H1 (cell line): ENCODE measurements at regions not wholly inside any gene's neighbourhood (a gene's known extent, or its start where the extent isn't known, plus 50 kb on each side); places are given as distances from the start of the nearest gene placed in this dataset.

ENCODE experiments used
- CTCF ChIA-PET: fragments of 300-600 bp; sonication (Branson Sonifier 250); formaldehyde crosslinking; loops from one replicate; lab custom pipeline; 2021; ENCODE audit not compliant: partially characterized antibody; lab: Charles Lee
- POLR2A ChIA-PET: fragments of 300-600 bp; sonication (Branson Sonifier 250); formaldehyde crosslinking; loops from one replicate; lab custom pipeline; 2021; ENCODE audit warnings: inconsistent platforms; ENCODE audit not compliant: partially characterized antibody; lab: Charles Lee
- DNase-seq, 2 experiments: peaks; one replicate each; pipeline versions ENCODE4 v3.0.0 to v3.0.0-alpha.2; 2010 to 2022; ENCODE audit warnings: low spot score in 2 of 2, low read depth in 1 of 2, mixed read lengths in 1 of 2
- FAIRE-seq: peaks from 2 replicates; lab custom pipeline; 2011; peaks lifted over from hg19 to GRCh38; lab: Jason Lieb, UNC
- H2AFZ ChIP-seq: 2 replicates; pipeline ENCODE4 v1.8.1; 2012; ENCODE audit warnings: low read length, inconsistent platforms
- H2AK5ac ChIP-seq: 2 replicates; pipeline ENCODE4 v1.6.1; 2013; ENCODE audit warnings: low read depth, low read length
- H2BK120ac ChIP-seq: replicated peaks from 2 replicates; pipeline ENCODE3; 2013; ENCODE audit warnings: low read depth, low read length, inconsistent platforms
- H2BK12ac ChIP-seq: 2 replicates; pipeline ENCODE4 v1.6.1; 2013; ENCODE audit warnings: low read depth, low read length
- H2BK15ac ChIP-seq: 2 replicates; pipeline ENCODE4 v1.6.1; 2013; ENCODE audit warnings: low read length
- H2BK20ac ChIP-seq: 2 replicates; pipeline ENCODE4 v1.6.1; 2013; ENCODE audit warnings: low read length
- H2BK5ac ChIP-seq: 2 replicates; pipeline ENCODE4 v1.6.1; 2013; ENCODE audit warnings: low read depth, low read length
- H3K14ac ChIP-seq: 2 replicates; pipeline ENCODE4 v1.6.1; 2013; ENCODE audit warnings: inconsistent platforms; ENCODE audit not compliant: insufficient read length
- H3K18ac ChIP-seq: 2 replicates; pipeline ENCODE4 v1.6.1; 2013; ENCODE audit warnings: low read length; ENCODE audit errors: extremely low read depth
- H3K23ac ChIP-seq: 2 replicates; pipeline ENCODE4 v1.6.1; 2013; ENCODE audit warnings: inconsistent platforms; ENCODE audit not compliant: insufficient read length
- H3K23me2 ChIP-seq: 2 replicates; pipeline ENCODE4 v1.6.1; 2013; ENCODE audit warnings: low read depth, low read length
- H3K27ac ChIP-seq: 2 replicates; pipeline ENCODE4 v1.6.1; 2011; ENCODE audit warnings: low read depth, low read length, inconsistent platforms
- H3K27me3 ChIP-seq, 4 experiments: replicated peaks in 1 of 4; 1 replicate in 1 of 4; 2 replicates in 3 of 4; pipeline versions ENCODE4 v1.6.1 to v1.8.1; 2011 to 2013; ENCODE audit warnings: low read length in 3 of 4, mild to moderate bottlenecking in 3 of 4, inconsistent platforms in 2 of 4, mixed read lengths in 2 of 4, moderate library complexity in 1 of 4; ENCODE audit not compliant: control insufficient read depth in 3 of 4, insufficient read depth in 3 of 4; ENCODE audit errors: extremely low read depth in 1 of 4
- H3K36me3 ChIP-seq, 4 experiments: 2 replicates each; pipeline versions ENCODE4 v1.6.1 to v1.8.1; 2011 to 2013; ENCODE audit warnings: mild to moderate bottlenecking in 4 of 4, low read length in 3 of 4, moderate library complexity in 2 of 4, control low read depth in 1 of 4, inconsistent platforms in 1 of 4; ENCODE audit not compliant: insufficient read depth in 4 of 4, control insufficient read depth in 2 of 4
- H3K4ac ChIP-seq: replicated peaks from 2 replicates; pipeline ENCODE3; 2013; ENCODE audit warnings: low read length, low read depth, mixed read lengths, inconsistent platforms; ENCODE audit not compliant: insufficient read length
- H3K4me1 ChIP-seq, 4 experiments: replicated peaks in 1 of 4; 1 replicate in 1 of 4; 2 replicates in 3 of 4; pipeline versions ENCODE4 v1.6.1 to v1.8.1; 2011 to 2013; ENCODE audit warnings: low read length in 3 of 4, inconsistent platforms in 2 of 4, mixed read lengths in 1 of 4; ENCODE audit not compliant: insufficient read depth in 4 of 4, control insufficient read depth in 3 of 4
- H3K4me2 ChIP-seq, 2 experiments: 2 replicates each; pipeline versions ENCODE4 v1.6.1 to v1.8.1; 2011 to 2013; ENCODE audit warnings: low read depth in 2 of 2, low read length in 2 of 2, control low read depth in 1 of 2, inconsistent platforms in 1 of 2, mild to moderate bottlenecking in 1 of 2; ENCODE audit not compliant: insufficient read depth in 1 of 2
- H3K4me3 ChIP-seq, 4 experiments: fragments of 200-600, 300-600 bp in 1 of 4; sonication (generic), shearing (Covaris generic), sonication (Bioruptor Twin) in 1 of 4; 2 replicates each; pipeline versions ENCODE4 v1.5.1 to v1.8.1; 2011 to 2016; ENCODE audit warnings: low read length in 4 of 4, low read depth in 3 of 4, control low read depth in 2 of 4, inconsistent platforms in 2 of 4, mild to moderate bottlenecking in 2 of 4, mixed read lengths in 1 of 4, moderate library complexity in 1 of 4; ENCODE audit not compliant: insufficient read depth in 2 of 4; ENCODE audit errors: extremely low read depth in 1 of 4
- H3K56ac ChIP-seq: replicated peaks from 2 replicates; pipeline ENCODE3; 2013; ENCODE audit warnings: low read depth, mild to moderate bottlenecking, mixed read lengths, low read length, inconsistent platforms; ENCODE audit not compliant: insufficient read length
- H3K79me1 ChIP-seq: 2 replicates; pipeline ENCODE4 v1.6.1; 2013; ENCODE audit warnings: low read depth, low read length, control low read depth
- H3K79me2 ChIP-seq, 2 experiments: 2 replicates each; pipeline versions ENCODE4 v1.6.1 to v1.8.1; 2012 to 2013; ENCODE audit warnings: low read length in 2 of 2, mild to moderate bottlenecking in 2 of 2, inconsistent platforms in 1 of 2; ENCODE audit not compliant: insufficient read depth in 2 of 2, control insufficient read depth in 1 of 2
- H3K9ac ChIP-seq, 4 experiments: replicated peaks in 1 of 4; 1 replicate in 1 of 4; 2 replicates in 3 of 4; pipeline versions ENCODE4 v1.6.1 to v1.8.1; 2011 to 2013; ENCODE audit warnings: low read depth in 3 of 4, low read length in 3 of 4, control low read depth in 2 of 4, mild to moderate bottlenecking in 2 of 4, moderate library complexity in 2 of 4, inconsistent platforms in 1 of 4; ENCODE audit errors: extremely low read depth in 1 of 4
- H3K9me3 ChIP-seq, 2 experiments: 2 replicates each; pipeline versions ENCODE4 v1.6.1 to v1.8.1; 2012 to 2013; ENCODE audit warnings: mild to moderate bottlenecking in 2 of 2, moderate library complexity in 2 of 2, control low read depth in 1 of 2, inconsistent platforms in 1 of 2, low read depth in 1 of 2, low read length in 1 of 2, mixed read lengths in 1 of 2; ENCODE audit not compliant: insufficient read depth in 2 of 2
- H4K20me1 ChIP-seq, 2 experiments: replicated peaks in 1 of 2; 2 replicates each; pipeline versions ENCODE3 to v1.8.1; 2011 to 2013; ENCODE audit warnings: inconsistent platforms in 2 of 2, low read length in 2 of 2, mild to moderate bottlenecking in 1 of 2; ENCODE audit not compliant: insufficient read depth in 2 of 2, control insufficient read depth in 1 of 2
- H4K5ac ChIP-seq: 2 replicates; pipeline ENCODE4 v1.6.1; 2013; ENCODE audit warnings: low read length, low read depth, mixed read lengths, inconsistent platforms; ENCODE audit not compliant: insufficient read length
- H4K8ac ChIP-seq: 2 replicates; pipeline ENCODE4 v1.8.0; 2013; ENCODE audit warnings: mild to moderate bottlenecking, moderate library complexity, low read length, inconsistent platforms; ENCODE audit not compliant: insufficient read depth; ENCODE audit errors: extremely low read depth
- H4K91ac ChIP-seq: replicated peaks from 2 replicates; pipeline ENCODE3; 2013; ENCODE audit warnings: low read length, mixed read lengths, inconsistent platforms; ENCODE audit not compliant: insufficient read length
- WGBS, 2 experiments: shearing (Covaris generic) in 1 of 2; methylation state at CpG; one replicate each; pipeline versions ENCODE4 v1.1.6 to v1.1.7; 2013 to 2015; ENCODE audit warnings: low lambda C conversion rate in 2 of 2, mixed read lengths in 2 of 2, inconsistent platforms in 1 of 2, low coverage in 1 of 2, missing lambda C conversion rate in 1 of 2; ENCODE audit not compliant: insufficient replicate concordance in 2 of 2, insufficient coverage in 1 of 2, insufficient read length in 1 of 2; ENCODE audit errors: extremely low coverage in 1 of 2, missing lambda C conversion rate in 1 of 2; 5-methylcytosine and 5-hydroxymethylcytosine counted together
- TF ChIP-seq, protein P1 (sequence below): IDR thresholded peaks from 2 replicates; pipeline ENCODE4 v1.6.1; 2012; ENCODE audit warnings: low read length, inconsistent platforms

GRCh38 chr1:73034271-73034670 lies 751.9 kb upstream of the NEGR1 start:
- no peak overlapping the region; the same call in 1 of the 2 replicates for H3K18ac ChIP-seq
- no peak overlapping the region for H4K91ac ChIP-seq
- no peak overlapping the region for H4K5ac ChIP-seq
- peak overlapping the region in 1 of 2 experiments; percentile 12; a peak in 2 of 4 replicates for H3K4me2 ChIP-seq
- ChIA-PET POLR2A (interaction anchor here (0.8 kb wide), 1 partner anchor 10 kb away, joined by 3 read pairs; no protein-coding TSS in a partner anchor), CTCF (interaction anchor here (0.6 to 1.2 kb wide), 2 partner anchors 10 to 1657 kb away, joined by 3 to 4 read pairs; no protein-coding TSS in a partner anchor)
- H2BK20ac ChIP-seq: no peak overlapping the region
- no peaks in the 10 kb centered on the region for H3K36me3 ChIP-seq
- H4K8ac ChIP-seq: no peak overlapping the region
- H2BK120ac ChIP-seq: no peak overlapping the region
- no peaks in the 10 kb centered on the region for H3K79me1 ChIP-seq
- H3K9ac ChIP-seq: no peak overlapping the region
- H2AFZ ChIP-seq: no peak overlapping the region
- no peak overlapping the region for H3K56ac ChIP-seq
- H3K14ac ChIP-seq: no peak overlapping the region
- no peak overlapping the region for H3K23ac ChIP-seq
- no peaks in the 10 kb centered on the region for H3K79me2 ChIP-seq
- FAIRE-seq (no peak), DNase-seq (no peak)
- H3K9me3 ChIP-seq: no peaks in the 10 kb centered on the region
- H4K20me1 ChIP-seq: no peaks in the 10 kb centered on the region
- no peak overlapping the region for H2AK5ac ChIP-seq
- peak overlapping the region; percentile 22; the same call in 1 of the 2 replicates for H2BK12ac ChIP-seq
- no peak overlapping the region for H3K4me3 ChIP-seq
- no peaks in the 10 kb centered on the region for H3K23me2 ChIP-seq
- peaks cover 0 to 1% (median 0%) of the 10 kb centered on the region in 4 experiments; a peak in 1 of 7 replicates for H3K27me3 ChIP-seq
- H2BK15ac ChIP-seq: no peak overlapping the region
- peaks cover 0 to 18% (median 6%) of the 10 kb centered on the region in 4 experiments; a peak in 4 of 7 replicates for H3K4me1 ChIP-seq
- H3K4ac ChIP-seq: no peak overlapping the region
- WGBS, 2 experiments: 79% methylated on average over 4 of the region's 4 CpGs; no CpG with 5 or more reads in 1 of the 2 experiments
- H3K27ac ChIP-seq: no peak overlapping the region
- H2BK5ac ChIP-seq: 0 out of 2 replicates have a peak overlapping the region, but pooled peaks have one; percentile 62
- TF ChIP-seq, protein P1, sequence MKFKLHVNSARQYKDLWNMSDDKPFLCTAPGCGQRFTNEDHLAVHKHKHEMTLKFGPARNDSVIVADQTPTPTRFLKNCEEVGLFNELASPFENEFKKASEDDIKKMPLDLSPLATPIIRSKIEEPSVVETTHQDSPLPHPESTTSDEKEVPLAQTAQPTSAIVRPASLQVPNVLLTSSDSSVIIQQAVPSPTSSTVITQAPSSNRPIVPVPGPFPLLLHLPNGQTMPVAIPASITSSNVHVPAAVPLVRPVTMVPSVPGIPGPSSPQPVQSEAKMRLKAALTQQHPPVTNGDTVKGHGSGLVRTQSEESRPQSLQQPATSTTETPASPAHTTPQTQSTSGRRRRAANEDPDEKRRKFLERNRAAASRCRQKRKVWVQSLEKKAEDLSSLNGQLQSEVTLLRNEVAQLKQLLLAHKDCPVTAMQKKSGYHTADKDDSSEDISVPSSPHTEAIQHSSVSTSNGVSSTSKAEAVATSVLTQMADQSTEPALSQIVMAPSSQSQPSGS: no peak
